OCI-LY1 (cell line): ENCODE measurements at regions not wholly inside any gene's neighbourhood (a gene's known extent, or its start where the extent isn't known, plus 50 kb on each side); places are given as distances from the start of the nearest gene placed in this dataset.

Source experiments
- CTCF ChIP-seq: fragments of 200-600 bp; sonication (generic), shearing (Covaris generic); IDR thresholded peaks from 2 replicates; pipeline ENCODE4 v1.5.1; 2017; ENCODE audit warnings: mild to moderate bottlenecking, antibody characterized with exemption, low read length, moderate library complexity, mixed read lengths
- EZH2 ChIP-seq: fragments of 200-600 bp; sonication (generic), shearing (Covaris generic); IDR thresholded peaks from 2 replicates; pipeline ENCODE4 v1.8.0; 2017; ENCODE audit warnings: borderline replicate concordance, mixed run types, mild to moderate bottlenecking, antibody characterized with exemption, low read length, moderate library complexity, mixed read lengths

- no peak for TF ChIP-seq CTCF
- TF ChIP-seq EZH2 = no peak
These were observed 1508.2 kb downstream of the BRD1 start for GRCh38 chr22:48319321-48320047.
